ENCODE measurements at regions not wholly inside any gene's neighbourhood (a gene's known extent, or its start where the extent isn't known, plus 50 kb on each side); places are given as distances from the start of the nearest gene placed in this dataset.

DNA sequence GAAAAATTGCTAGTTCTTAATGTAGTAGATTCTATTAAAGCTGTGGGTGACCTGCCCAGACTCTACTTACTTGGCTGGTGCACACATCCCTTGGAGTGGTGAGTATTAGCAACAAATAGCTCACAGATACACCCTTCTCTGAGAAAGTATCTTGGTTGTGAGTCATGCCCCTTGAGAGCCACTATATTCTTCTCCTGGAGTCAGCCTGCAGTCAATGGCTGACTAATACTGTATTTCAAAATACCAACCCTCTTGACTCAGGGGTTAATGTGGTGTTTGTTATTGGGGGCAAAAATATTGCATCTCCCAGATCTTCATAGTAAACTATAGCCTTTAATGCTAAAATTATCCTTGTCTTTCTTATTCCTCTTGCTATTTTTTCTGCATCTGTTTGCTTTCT is 354.9 kb downstream of the BMPER start:
- TF ChIP-seq, protein P1, sequence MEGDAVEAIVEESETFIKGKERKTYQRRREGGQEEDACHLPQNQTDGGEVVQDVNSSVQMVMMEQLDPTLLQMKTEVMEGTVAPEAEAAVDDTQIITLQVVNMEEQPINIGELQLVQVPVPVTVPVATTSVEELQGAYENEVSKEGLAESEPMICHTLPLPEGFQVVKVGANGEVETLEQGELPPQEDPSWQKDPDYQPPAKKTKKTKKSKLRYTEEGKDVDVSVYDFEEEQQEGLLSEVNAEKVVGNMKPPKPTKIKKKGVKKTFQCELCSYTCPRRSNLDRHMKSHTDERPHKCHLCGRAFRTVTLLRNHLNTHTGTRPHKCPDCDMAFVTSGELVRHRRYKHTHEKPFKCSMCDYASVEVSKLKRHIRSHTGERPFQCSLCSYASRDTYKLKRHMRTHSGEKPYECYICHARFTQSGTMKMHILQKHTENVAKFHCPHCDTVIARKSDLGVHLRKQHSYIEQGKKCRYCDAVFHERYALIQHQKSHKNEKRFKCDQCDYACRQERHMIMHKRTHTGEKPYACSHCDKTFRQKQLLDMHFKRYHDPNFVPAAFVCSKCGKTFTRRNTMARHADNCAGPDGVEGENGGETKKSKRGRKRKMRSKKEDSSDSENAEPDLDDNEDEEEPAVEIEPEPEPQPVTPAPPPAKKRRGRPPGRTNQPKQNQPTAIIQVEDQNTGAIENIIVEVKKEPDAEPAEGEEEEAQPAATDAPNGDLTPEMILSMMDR (conservative IDR thresholded peaks at IDR 0.05; ENCODE audit: control insufficient read depth, insufficient read depth, low read depth, low read length), result no peak

DNA sequence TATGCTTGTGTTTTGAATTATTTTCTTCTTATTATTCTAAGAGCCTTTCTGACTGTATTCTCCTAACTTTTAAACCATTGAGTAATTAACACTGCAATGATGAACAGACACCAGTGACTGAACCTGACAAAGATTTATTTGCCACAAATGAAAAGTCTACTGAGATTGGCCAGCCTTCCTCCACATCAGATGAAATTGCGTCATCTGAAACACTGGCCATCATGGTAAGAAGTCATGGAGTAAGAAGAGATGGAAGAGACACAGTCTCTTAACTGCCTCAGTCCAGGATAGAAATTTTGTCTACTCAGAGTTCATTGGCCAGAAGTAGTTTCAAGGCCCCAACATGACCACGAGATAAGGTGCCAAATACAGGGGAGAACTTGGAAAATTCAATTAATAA is 357.8 kb downstream of the BMPER start:
- TF ChIP-seq, protein P1 (conservative IDR thresholded peaks at IDR 0.05; ENCODE audit: control insufficient read depth, insufficient read depth, low read depth, low read length), result no peak
- no peak overlapping the region for H3K4me3 ChIP-seq (ENCODE audit: control insufficient read depth, low read depth, low read length)
- DNase-seq (ENCODE audit: low read depth), result no peak

More for the DNA sequence above, 354.9 kb downstream of the BMPER start:
- H3K4me3 ChIP-seq (ENCODE audit: control insufficient read depth, low read depth, low read length), result no peak overlapping the region
- peak; percentile 98 for DNase-seq (ENCODE audit: low read depth)

DNA sequence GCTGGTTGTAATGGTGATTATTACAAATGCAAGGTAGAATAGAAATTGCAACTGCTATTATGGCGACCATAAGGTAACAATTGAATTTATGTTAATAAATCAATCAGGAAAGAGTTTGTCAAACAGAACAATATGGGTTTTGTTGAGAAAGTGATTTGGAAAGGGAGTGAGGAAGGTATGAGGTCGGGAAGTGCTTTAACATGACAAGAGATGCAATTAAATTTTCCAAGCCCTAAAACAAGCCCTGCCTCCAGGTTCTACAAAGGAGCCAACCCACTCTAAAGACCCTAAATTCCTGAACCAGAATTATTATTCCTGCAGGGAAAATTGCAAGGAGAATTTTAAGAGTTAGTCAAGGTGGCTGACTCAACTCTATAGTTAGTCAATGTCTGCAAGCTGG is 363.7 kb downstream of the BMPER start:
- TF ChIP-seq, protein P1 (conservative IDR thresholded peaks at IDR 0.05; ENCODE audit: control insufficient read depth, insufficient read depth, low read depth, low read length), result no peak
- no peak for DNase-seq (ENCODE audit: low read depth)
- no peak overlapping the region for H3K4me3 ChIP-seq (ENCODE audit: control insufficient read depth, low read depth, low read length)

DNA sequence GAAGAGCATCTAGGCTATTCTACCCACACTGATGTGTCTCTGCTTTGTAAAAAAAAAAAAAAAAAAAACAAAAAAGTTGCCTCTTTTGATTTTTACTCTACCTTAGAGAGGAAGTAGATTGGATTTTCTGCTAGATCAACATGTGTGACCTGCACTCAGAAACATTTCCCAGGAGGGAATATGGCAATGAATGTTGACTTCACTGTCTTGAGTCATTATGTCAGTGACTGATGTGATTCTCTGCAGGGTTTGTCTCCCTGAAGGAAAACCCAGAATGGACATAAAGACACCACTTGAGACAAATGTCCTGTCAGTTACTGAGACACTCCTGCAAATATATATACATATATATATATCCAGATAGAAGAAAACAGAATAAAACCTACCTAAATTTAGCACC is 370.3 kb downstream of the BMPER start:
- TF ChIP-seq, protein P1 (conservative IDR thresholded peaks at IDR 0.05; ENCODE audit: control insufficient read depth, insufficient read depth, low read depth, low read length), result no peak
- no peak overlapping the region for H3K4me3 ChIP-seq (ENCODE audit: control insufficient read depth, low read depth, low read length)
- no peak for DNase-seq (ENCODE audit: low read depth)

DNA sequence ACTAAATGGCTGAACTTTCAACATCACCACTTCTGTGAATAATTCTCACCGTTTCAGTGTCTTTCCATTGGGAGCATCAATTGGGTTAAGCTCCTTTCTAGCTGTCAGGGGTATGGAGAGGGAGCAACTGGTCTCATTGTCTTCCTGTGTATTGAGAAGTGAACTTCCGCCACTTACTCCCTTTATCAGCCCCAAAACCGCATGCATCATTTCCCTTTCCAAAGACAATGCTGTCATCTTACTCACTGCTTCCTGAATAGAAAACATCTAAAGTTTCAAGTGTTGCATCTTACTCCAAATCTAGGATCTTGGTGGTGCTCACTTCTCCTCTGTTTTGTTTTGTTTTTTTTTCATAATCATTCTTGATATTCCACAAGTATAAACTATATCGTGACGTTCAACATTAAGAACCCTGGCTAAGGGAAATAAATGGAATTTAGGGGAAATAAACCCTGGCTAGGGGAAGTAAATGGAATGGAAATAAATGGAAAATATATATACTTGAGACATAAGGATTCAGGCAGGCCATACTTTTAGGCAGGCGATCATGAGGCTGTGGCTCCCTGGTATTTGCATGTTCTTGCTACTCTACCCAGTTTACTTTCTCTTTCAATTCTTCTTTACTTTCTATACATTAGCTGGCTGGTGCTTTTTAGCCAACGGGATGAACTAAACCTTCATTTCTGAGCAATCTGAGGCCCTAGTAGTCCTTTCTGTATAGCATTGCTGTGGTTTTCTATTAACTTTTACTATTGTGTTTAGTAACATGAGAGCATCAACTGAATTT is 371.9 kb downstream of the BMPER start:
- TF ChIP-seq, protein P1 (conservative IDR thresholded peaks at IDR 0.05; ENCODE audit: control insufficient read depth, insufficient read depth, low read depth, low read length), result no peak
- DNase-seq (ENCODE audit: low read depth), result peak; percentile 25
- H3K4me3 ChIP-seq (ENCODE audit: control insufficient read depth, low read depth, low read length), result no peak overlapping the region

DNA sequence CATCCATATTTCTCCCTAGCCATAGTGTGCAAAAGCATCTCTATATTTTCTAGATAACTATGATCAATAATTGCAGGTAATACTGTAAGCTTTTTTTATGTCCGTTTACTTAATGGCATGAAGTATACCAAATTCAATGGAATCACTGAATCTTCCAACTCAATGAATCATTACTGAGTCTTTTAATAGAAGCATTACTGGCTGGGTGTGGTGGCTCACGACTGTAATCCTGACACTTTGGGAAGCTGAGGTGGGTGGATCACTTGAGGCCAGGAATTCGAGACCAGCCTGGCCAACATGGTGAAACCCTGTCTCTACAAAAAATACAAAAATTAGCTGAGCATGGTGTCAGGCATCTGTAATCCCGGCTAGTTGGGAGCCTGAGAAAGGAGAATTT is 372.5 kb downstream of the BMPER start:
- TF ChIP-seq, protein P1 (conservative IDR thresholded peaks at IDR 0.05; ENCODE audit: control insufficient read depth, insufficient read depth, low read depth, low read length), result no peak
- H3K4me3 ChIP-seq (ENCODE audit: control insufficient read depth, low read depth, low read length), result no peak overlapping the region
- peak; percentile 19 for DNase-seq (ENCODE audit: low read depth)

Measured in fibroblast of mammary gland (primary cell).